H9 (cell line): ENCODE measurements at regions not wholly inside any gene's neighbourhood (a gene's known extent, or its start where the extent isn't known, plus 50 kb on each side); places are given as distances from the start of the nearest gene placed in this dataset.

Experiments
- DNase-seq: peaks from one replicate; pipeline ENCODE4 v3.0.0-alpha.2; 2017
- H2AFZ ChIP-seq: one replicate; pipeline ENCODE4 v1.6.1; 2013; ENCODE audit warnings: mild to moderate bottlenecking, low read length, control low read depth, moderate library complexity
- H2AK5ac ChIP-seq: 2 replicates; pipeline ENCODE4 v1.6.1; 2013; ENCODE audit warnings: low read length, control low read depth, mixed read lengths; ENCODE audit not compliant: insufficient read length
- H2BK120ac ChIP-seq: one replicate; pipeline ENCODE4 v1.6.1; 2013; ENCODE audit warnings: low read depth, mild to moderate bottlenecking, low read length, control low read depth, inconsistent platforms; ENCODE audit not compliant: poor library complexity, severe bottlenecking
- H2BK12ac ChIP-seq: 2 replicates; pipeline ENCODE4 v1.6.1; 2013; ENCODE audit warnings: low read length, control low read depth, mixed read lengths, low read depth; ENCODE audit not compliant: insufficient read length
- H2BK15ac ChIP-seq: 2 replicates; pipeline ENCODE4 v1.6.1; 2013; ENCODE audit warnings: low read depth, low read length, control low read depth
- H2BK20ac ChIP-seq: one replicate; pipeline ENCODE4 v1.6.1; 2013; ENCODE audit warnings: low read depth, mild to moderate bottlenecking, low read length, control low read depth, inconsistent platforms; ENCODE audit not compliant: poor library complexity, severe bottlenecking
- H2BK5ac ChIP-seq: 2 replicates; pipeline ENCODE4 v1.6.1; 2013; ENCODE audit warnings: low read length, control low read depth, mixed read lengths; ENCODE audit not compliant: insufficient read length
- H3K14ac ChIP-seq: 2 replicates; pipeline ENCODE4 v1.6.1; 2013; ENCODE audit warnings: low read length, control low read depth; ENCODE audit not compliant: insufficient read depth
- H3K18ac ChIP-seq: 2 replicates; pipeline ENCODE4 v1.6.1; 2013; ENCODE audit warnings: low read depth, mild to moderate bottlenecking, mixed read lengths, low read length, control low read depth; ENCODE audit not compliant: insufficient read length
- H3K23ac ChIP-seq: 2 replicates; pipeline ENCODE4 v1.6.1; 2013; ENCODE audit warnings: low read length, control low read depth, mixed read lengths, low read depth; ENCODE audit not compliant: insufficient read length
- H3K23me2 ChIP-seq: 2 replicates; pipeline ENCODE4 v1.6.1; 2013; ENCODE audit warnings: low read depth, mild to moderate bottlenecking, mixed read lengths, low read length, control low read depth; ENCODE audit not compliant: insufficient read length, poor library complexity, severe bottlenecking
- H3K27ac ChIP-seq: 2 replicates; pipeline ENCODE4 v1.5.1; 2013; ENCODE audit warnings: low read length, control low read depth, mixed read lengths, low read depth; ENCODE audit not compliant: insufficient read length
- H3K27me3 ChIP-seq: 2 replicates; pipeline ENCODE4 v1.6.1; 2013; ENCODE audit warnings: low read length, control low read depth, inconsistent platforms; ENCODE audit not compliant: insufficient read depth
- H3K4ac ChIP-seq: 2 replicates; pipeline ENCODE4 v1.6.1; 2013; ENCODE audit warnings: low read depth, mild to moderate bottlenecking, control low read depth, inconsistent platforms, low read length, moderate library complexity
- H3K4me1 ChIP-seq: 2 replicates; pipeline ENCODE4 v1.6.1; 2013; ENCODE audit warnings: low read length, control low read depth, inconsistent platforms; ENCODE audit not compliant: insufficient read depth
- H3K4me2 ChIP-seq: 2 replicates; pipeline ENCODE4 v1.6.1; 2013; ENCODE audit warnings: low read length, control low read depth, mixed read lengths; ENCODE audit not compliant: insufficient read length, insufficient read depth
- H3K56ac ChIP-seq: 2 replicates; pipeline ENCODE4 v1.6.1; 2013; ENCODE audit warnings: low read depth, mild to moderate bottlenecking, mixed read lengths, low read length, control low read depth; ENCODE audit not compliant: insufficient read length
- H3K79me1 ChIP-seq: 2 replicates; pipeline ENCODE4 v1.6.1; 2013; ENCODE audit warnings: low read depth, mild to moderate bottlenecking, moderate library complexity, low read length, control low read depth, inconsistent platforms; ENCODE audit not compliant: insufficient read depth, poor library complexity, severe bottlenecking
- H3K79me2 ChIP-seq: 2 replicates; pipeline ENCODE4 v1.6.1; 2013; ENCODE audit warnings: low read length, control low read depth, inconsistent platforms; ENCODE audit not compliant: insufficient read depth
- H3K9ac ChIP-seq: 2 replicates; pipeline ENCODE4 v1.6.1; 2013; ENCODE audit warnings: low read length, control low read depth, mixed read lengths; ENCODE audit not compliant: insufficient read length; ENCODE audit errors: extremely low read depth
- H3K9me3 ChIP-seq: one replicate; pipeline ENCODE4 v1.6.1; 2013; ENCODE audit warnings: low read depth, low read length, inconsistent platforms; ENCODE audit not compliant: control insufficient read depth
- H3T11ph ChIP-seq: one replicate; pipeline ENCODE4 v1.6.1; 2013; ENCODE audit warnings: mild to moderate bottlenecking, low read length, control low read depth, inconsistent platforms
- H4K20me1 ChIP-seq: one replicate; pipeline ENCODE4 v1.6.1; 2013; ENCODE audit not compliant: control insufficient read depth, insufficient read length, insufficient read depth
- H4K5ac ChIP-seq: 2 replicates; pipeline ENCODE4 v1.6.1; 2013; ENCODE audit warnings: low read depth, mild to moderate bottlenecking, mixed read lengths, low read length, control low read depth; ENCODE audit not compliant: insufficient read length
- H4K8ac ChIP-seq: replicated peaks from 2 replicates; pipeline ENCODE4 v1.6.1; 2013; ENCODE audit warnings: low read length, control low read depth, mixed read lengths, low read depth; ENCODE audit not compliant: insufficient read length
- H4K91ac ChIP-seq: 2 replicates; pipeline ENCODE4 v1.6.1; 2013; ENCODE audit warnings: low read depth, mild to moderate bottlenecking, moderate library complexity, mixed read lengths, low read length, control low read depth; ENCODE audit not compliant: insufficient read length
- H3K27ac Mint-ChIP-seq, 3 experiments: 2 replicates in 2 of 3; 3 replicates in 1 of 3; pipeline ENCODE4 v1.8.0; 2020 to 2021; ENCODE audit warnings: mixed read lengths in 3 of 3, mild to moderate bottlenecking in 1 of 3, moderate library complexity in 1 of 3
- H3K27me3 Mint-ChIP-seq: 2 replicates; pipeline ENCODE4 v1.8.0; 2021; ENCODE audit warnings: low read depth, mild to moderate bottlenecking, moderate library complexity, mixed read lengths
- H3K36me3 Mint-ChIP-seq, 3 experiments: 2 replicates in 2 of 3; 3 replicates in 1 of 3; pipeline ENCODE4 v1.8.0; 2020 to 2021; ENCODE audit warnings: low read depth in 3 of 3, mixed read lengths in 3 of 3; ENCODE audit not compliant: insufficient read depth in 1 of 3
- H3K4me1 Mint-ChIP-seq, 2 experiments: 2 replicates each; pipeline ENCODE4 v1.8.0; 2020; ENCODE audit warnings: mixed read lengths in 2 of 2
- H3K4me3 Mint-ChIP-seq, 2 experiments: 2 replicates in 1 of 2; 3 replicates in 1 of 2; pipeline ENCODE4 v1.8.0; 2020 to 2021; ENCODE audit warnings: mild to moderate bottlenecking in 2 of 2, mixed read lengths in 2 of 2, moderate library complexity in 1 of 2
- H3K9me3 Mint-ChIP-seq, 2 experiments: 2 replicates in 1 of 2; 3 replicates in 1 of 2; pipeline ENCODE4 v1.8.0; 2020; ENCODE audit warnings: mild to moderate bottlenecking in 2 of 2, mixed read lengths in 2 of 2, moderate library complexity in 1 of 2
- CTCF ChIP-seq: fragments of 200-600 bp; sonication (generic); conservative IDR thresholded peaks from 3 replicates; pipeline ENCODE4 v1.8.0; 2021; ENCODE audit warnings: antibody characterized with exemption, mild to moderate bottlenecking

- no peak overlapping the region for H4K8ac ChIP-seq
- Mint-ChIP-seq H3K9me3 (no peaks in the 10 kb centered on the region), H3K36me3 (no peaks in the 10 kb centered on the region), H3K4me1 (peaks cover 26 to 28% of the 10 kb centered on the region in 2 experiments), H3K4me3 (no peak overlapping the region), H3K27me3 (no peaks in the 10 kb centered on the region; the same call in 1 of the 2 replicates), H3K27ac (no peak overlapping the region)
- H3K4me2 ChIP-seq, result no peak overlapping the region
- H4K20me1 ChIP-seq, result no peaks in the 10 kb centered on the region
- no peak overlapping the region for H3K4ac ChIP-seq
- H3K23me2 ChIP-seq, result no peaks in the 10 kb centered on the region
- DNase-seq, result no peak
- no peak overlapping the region for H2AK5ac ChIP-seq
- no peak for TF ChIP-seq CTCF
- no peak overlapping the region for H3K56ac ChIP-seq
- H2BK120ac ChIP-seq, result no peak overlapping the region
- no peak overlapping the region for H4K91ac ChIP-seq
- H3K27ac ChIP-seq, result no peak overlapping the region
- H4K5ac ChIP-seq, result no peak overlapping the region
- no peak overlapping the region for H2AFZ ChIP-seq
- no peak overlapping the region for H3K9ac ChIP-seq
- H2BK12ac ChIP-seq, result no peak overlapping the region
- no peak overlapping the region for H3K18ac ChIP-seq
- H3K9me3 ChIP-seq, result no peaks in the 10 kb centered on the region
- no peak overlapping the region for H2BK20ac ChIP-seq
- no peak overlapping the region for H2BK15ac ChIP-seq
- H3K14ac ChIP-seq, result no peak overlapping the region
- no peak overlapping the region for H3T11ph ChIP-seq
- no peaks in the 10 kb centered on the region for H3K79me1 ChIP-seq
- no peaks in the 10 kb centered on the region for H3K27me3 ChIP-seq
- H2BK5ac ChIP-seq, result no peak overlapping the region
- no peaks in the 10 kb centered on the region for H3K79me2 ChIP-seq
- H3K23ac ChIP-seq, result no peak overlapping the region
- H3K4me1 ChIP-seq, result no peaks in the 10 kb centered on the region; the same call in 1 of the 2 replicates
These were observed 382.8 kb upstream of the WWC1 start for GRCh38 chr5:167908606-167909005.
